ENCODE measurements at regions not wholly inside any gene's neighbourhood (a gene's known extent, or its start where the extent isn't known, plus 50 kb on each side); places are given as distances from the start of the nearest gene placed in this dataset.

GRCh38 chr11:28969832-28970231 lies 861.6 kb downstream of the METTL15 start:
- Mint-ChIP-seq H3K4me1 (ENCODE audit: low read depth) (peaks cover 14% of the 10 kb centered on the region), H3K27ac (ENCODE audit: unreplicated experiment) (no peak overlapping the region), H3K36me3 (ENCODE audit: low read depth) (peaks cover 2% of the 10 kb centered on the region), H3K4me3 (ENCODE audit: unreplicated experiment) (no peak overlapping the region), H3K9me3 (ENCODE audit: low read depth) (no peaks in the 10 kb centered on the region), H3K27me3 (ENCODE audit: low read depth) (no peaks in the 10 kb centered on the region)
- TF ChIP-seq CTCF (IDR thresholded peaks at IDR 0.05): no peak
- DNase-seq (ENCODE audit: low spot score): no peak

GRCh38 chr11:28966951-28967350 lies 858.8 kb downstream of the METTL15 start:
- no peaks in the 10 kb centered on the region for H3K9me3 Mint-ChIP-seq (ENCODE audit: low read depth)
- H3K4me1 Mint-ChIP-seq (ENCODE audit: low read depth): peaks cover 32% of the 10 kb centered on the region
- H3K4me3 Mint-ChIP-seq (ENCODE audit: unreplicated experiment): no peak overlapping the region
- no peaks in the 10 kb centered on the region for H3K27me3 Mint-ChIP-seq (ENCODE audit: low read depth)
- no peak overlapping the region for H3K27ac Mint-ChIP-seq (ENCODE audit: unreplicated experiment)
- no peak for TF ChIP-seq CTCF (IDR thresholded peaks at IDR 0.05)
- DNase-seq (ENCODE audit: low spot score): no peak
- no peaks in the 10 kb centered on the region for H3K36me3 Mint-ChIP-seq (ENCODE audit: low read depth)

- Mint-ChIP-seq H3K4me1 (ENCODE audit: low read depth) (peaks cover 34% of the 10 kb centered on the region), H3K4me3 (ENCODE audit: unreplicated experiment) (no peak overlapping the region), H3K27ac (ENCODE audit: unreplicated experiment) (no peak overlapping the region), H3K36me3 (ENCODE audit: low read depth) (no peaks in the 10 kb centered on the region), H3K27me3 (ENCODE audit: low read depth) (no peaks in the 10 kb centered on the region), H3K9me3 (ENCODE audit: low read depth) (no peaks in the 10 kb centered on the region)
- TF ChIP-seq CTCF (IDR thresholded peaks at IDR 0.05): no peak
- no peak for DNase-seq (ENCODE audit: low spot score)
These were observed 857.6 kb downstream of the METTL15 start for GRCh38 chr11:28965819-28966218.

GRCh38 chr11:28964811-28965210 lies 856.6 kb downstream of the METTL15 start:
- no peaks in the 10 kb centered on the region for H3K27me3 Mint-ChIP-seq (ENCODE audit: low read depth)
- H3K4me3 Mint-ChIP-seq (ENCODE audit: unreplicated experiment): no peak overlapping the region
- peaks cover 34% of the 10 kb centered on the region for H3K4me1 Mint-ChIP-seq (ENCODE audit: low read depth)
- DNase-seq (ENCODE audit: low spot score): no peak
- H3K36me3 Mint-ChIP-seq (ENCODE audit: low read depth): no peaks in the 10 kb centered on the region
- no peak for TF ChIP-seq CTCF (IDR thresholded peaks at IDR 0.05)
- peak overlapping the region; percentile 61 for H3K27ac Mint-ChIP-seq (ENCODE audit: unreplicated experiment)
- H3K9me3 Mint-ChIP-seq (ENCODE audit: low read depth): no peaks in the 10 kb centered on the region

GRCh38 chr11:28963187-28963586 lies 855.0 kb downstream of the METTL15 start:
- Mint-ChIP-seq H3K36me3 (ENCODE audit: low read depth) (no peaks in the 10 kb centered on the region), H3K27ac (ENCODE audit: unreplicated experiment) (peak overlapping the region; percentile 12), H3K27me3 (ENCODE audit: low read depth) (no peaks in the 10 kb centered on the region), H3K9me3 (ENCODE audit: low read depth) (no peaks in the 10 kb centered on the region), H3K4me1 (ENCODE audit: low read depth) (peaks cover 34% of the 10 kb centered on the region), H3K4me3 (ENCODE audit: unreplicated experiment) (no peak overlapping the region)
- TF ChIP-seq CTCF (IDR thresholded peaks at IDR 0.05): no peak
- no peak for DNase-seq (ENCODE audit: low spot score)

Data from chondrocyte (in vitro differentiated cells).